Activated CD4-positive, CD25-positive, alpha-beta regulatory T cell treated with anti-CD3 and anti-CD28 coated beads, Interleukin-2, amount 50 U/mL, for 16 hours (primary cell): ENCODE measurements at regions not wholly inside any gene's neighbourhood (a gene's known extent, or its start where the extent isn't known, plus 50 kb on each side); places are given as distances from the start of the nearest gene placed in this dataset.

Source experiments
- DNase-seq: peaks from one replicate; pipeline ENCODE4 v3.0.0-alpha.2; 2020; ENCODE audit warnings: low read depth, low spot score

GRCh38 chr11:70521475-70522308 lies 123.4 kb downstream of the CTTN start:
- DNase-seq = no peak

- DNase-seq = no peak
These were observed 123.9 kb downstream of the CTTN start for GRCh38 chr11:70522309-70522592.

GRCh38 chr11:70522593-70523311 lies 124.4 kb downstream of the CTTN start:
- no peak for DNase-seq

- DNase-seq = no peak
These were observed 125.2 kb downstream of the CTTN start for GRCh38 chr11:70523384-70524095.

GRCh38 chr11:70524096-70524922 lies 126.0 kb downstream of the CTTN start:
- no peak for DNase-seq

GRCh38 chr11:70525006-70525405 lies 126.7 kb downstream of the CTTN start:
- DNase-seq = no peak

- DNase-seq = no peak
These were observed 127.1 kb downstream of the CTTN start for GRCh38 chr11:70525466-70525865.

- DNase-seq = no peak
These were observed 128.1 kb downstream of the CTTN start for GRCh38 chr11:70526116-70527045.

GRCh38 chr11:70527046-70527395 lies 128.7 kb downstream of the CTTN start:
- no peak for DNase-seq

GRCh38 chr11:70527429-70528045 lies 129.2 kb downstream of the CTTN start:
- no peak for DNase-seq

- DNase-seq = no peak
These were observed 129.9 kb downstream of the CTTN start for GRCh38 chr11:70528046-70528793.

- no peak for DNase-seq
These were observed 130.7 kb downstream of the CTTN start for GRCh38 chr11:70528794-70529580.

- no peak for DNase-seq
These were observed 131.7 kb downstream of the CTTN start for GRCh38 chr11:70530010-70530409.

GRCh38 chr11:70530629-70531185 lies 132.4 kb downstream of the CTTN start:
- DNase-seq = no peak

- no peak for DNase-seq
These were observed 133.1 kb downstream of the CTTN start for GRCh38 chr11:70531281-70532065.

- DNase-seq = no peak
These were observed 133.7 kb downstream of the CTTN start for GRCh38 chr11:70532066-70532440.

GRCh38 chr11:70532731-70533130 lies 134.4 kb downstream of the CTTN start:
- no peak for DNase-seq
